Stimulated activated naive B cell treated with anti-CD40 and anti-IgM and Interleukin-4, amounts not matched to agents 10 μg/mL and 1 μg/mL and 100 μg/mL, for 72 hours (primary cell): ENCODE measurements at regions not wholly inside any gene's neighbourhood (a gene's known extent, or its start where the extent isn't known, plus 50 kb on each side); places are given as distances from the start of the nearest gene placed in this dataset.
A peak's percentile ranks its signal among the peaks of the same experiment; 100 is the strongest.

Source experiments
- ATAC-seq, 2 donors: fragments of 150-1000 bp; cut with Tn5 transposase; replicated peaks; 2 replicates each; pipeline ENCODE4 v1.10.0; 2021; ENCODE audit warnings: moderate library complexity in 1 of 2
- DNase-seq: peaks from one replicate; pipeline ENCODE4 v3.0.0; 2021
- H3K27ac Mint-ChIP-seq: one replicate; pipeline ENCODE4 v1.8.0; 2022; ENCODE audit warnings: mild to moderate bottlenecking, mixed read lengths
- H3K27me3 Mint-ChIP-seq, 2 donors: one replicate each; pipeline ENCODE4 v1.8.0; 2022; ENCODE audit warnings: mixed read lengths in 2 of 2
- H3K36me3 Mint-ChIP-seq, 2 donors: one replicate each; pipeline ENCODE4 v1.8.0; 2022; ENCODE audit warnings: mixed read lengths in 2 of 2, mild to moderate bottlenecking in 1 of 2
- H3K4me1 Mint-ChIP-seq, 2 donors: one replicate each; pipeline ENCODE4 v1.8.0; 2022; ENCODE audit warnings: mixed read lengths in 2 of 2, mild to moderate bottlenecking in 1 of 2
- H3K4me3 Mint-ChIP-seq, 2 donors: one replicate each; pipeline ENCODE4 v1.8.0; 2022; ENCODE audit warnings: mild to moderate bottlenecking in 2 of 2, mixed read lengths in 2 of 2, moderate library complexity in 1 of 2
- H3K9me3 Mint-ChIP-seq, 2 donors: one replicate each; pipeline ENCODE4 v1.8.0; 2022; ENCODE audit warnings: mixed read lengths in 2 of 2, mild to moderate bottlenecking in 1 of 2

GRCh38 chr12:126117502-126117901 lies 1052.3 kb downstream of the AACS start:
- Mint-ChIP-seq H3K4me3 (no peak overlapping the region), H3K4me1 (no peaks in the 10 kb centered on the region), H3K36me3 (no peaks in the 10 kb centered on the region), H3K27ac (no peak overlapping the region), H3K27me3 (no peaks in the 10 kb centered on the region), H3K9me3 (peaks cover 0 to 5% of the 10 kb centered on the region in 2 donors)
- ATAC-seq (no peak), DNase-seq (no peak)

- Mint-ChIP-seq H3K4me3 (no peak overlapping the region), H3K36me3 (peaks cover 0 to 7% of the 10 kb centered on the region in 2 donors), H3K9me3 (peaks cover 24 to 31% of the 10 kb centered on the region in 2 donors), H3K27me3 (no peaks in the 10 kb centered on the region), H3K4me1 (no peaks in the 10 kb centered on the region), H3K27ac (no peak overlapping the region)
- DNase-seq (no peak), ATAC-seq (no peak)
Measured at GRCh38 chr12:126139355-126139754, 1074.1 kb downstream of the AACS start.

GRCh38 chr12:126144603-126145002 lies 1079.4 kb downstream of the AACS start:
- ATAC-seq (no peak), DNase-seq (no peak)
- H3K27ac Mint-ChIP-seq = no peak overlapping the region
- H3K27me3 Mint-ChIP-seq = no peaks in the 10 kb centered on the region
- H3K9me3 Mint-ChIP-seq = peaks cover 6 to 8% of the 10 kb centered on the region in 2 donors
- H3K36me3 Mint-ChIP-seq = no peaks in the 10 kb centered on the region
- no peak overlapping the region for H3K4me3 Mint-ChIP-seq
- H3K4me1 Mint-ChIP-seq = no peaks in the 10 kb centered on the region

GRCh38 chr12:126147321-126147720 lies 1082.1 kb downstream of the AACS start:
- peaks cover 6 to 17% of the 10 kb centered on the region in 2 donors for H3K9me3 Mint-ChIP-seq
- no peaks in the 10 kb centered on the region for H3K4me1 Mint-ChIP-seq

GRCh38 chr12:126156806-126157574 lies 1091.8 kb downstream of the AACS start:
- ATAC-seq = no peak
- Mint-ChIP-seq H3K4me1 (no peaks in the 10 kb centered on the region), H3K36me3 (no peaks in the 10 kb centered on the region), H3K4me3 (no peak overlapping the region), H3K9me3 (peaks cover 3 to 4% of the 10 kb centered on the region in 2 donors), H3K27me3 (no peaks in the 10 kb centered on the region), H3K27ac (no peak overlapping the region)
- no peak for DNase-seq

More at GRCh38 chr12:126147321-126147720, 1082.1 kb downstream of the AACS start:
- Mint-ChIP-seq H3K27ac (no peak overlapping the region), H3K27me3 (no peaks in the 10 kb centered on the region), H3K4me3 (no peak overlapping the region), H3K36me3 (no peaks in the 10 kb centered on the region)
- ATAC-seq (no peak), DNase-seq (no peak)

- ATAC-seq (no peak), DNase-seq (no peak)
- no peaks in the 10 kb centered on the region for H3K27me3 Mint-ChIP-seq
- H3K4me1 Mint-ChIP-seq = no peaks in the 10 kb centered on the region
- no peak overlapping the region for H3K27ac Mint-ChIP-seq
- H3K9me3 Mint-ChIP-seq = peaks cover 4 to 7% of the 10 kb centered on the region in 2 donors
- no peaks in the 10 kb centered on the region for H3K36me3 Mint-ChIP-seq
- H3K4me3 Mint-ChIP-seq = no peak overlapping the region
Measured at GRCh38 chr12:126157575-126157966, 1092.3 kb downstream of the AACS start.

GRCh38 chr12:126159139-126159538 lies 1093.9 kb downstream of the AACS start:
- Mint-ChIP-seq H3K9me3 (peaks cover 4 to 7% of the 10 kb centered on the region in 2 donors), H3K27me3 (no peaks in the 10 kb centered on the region), H3K4me1 (no peaks in the 10 kb centered on the region), H3K36me3 (no peaks in the 10 kb centered on the region), H3K4me3 (no peak overlapping the region), H3K27ac (no peak overlapping the region)
- DNase-seq (no peak), ATAC-seq (no peak)

- Mint-ChIP-seq H3K27ac (no peak overlapping the region), H3K27me3 (no peaks in the 10 kb centered on the region), H3K36me3 (no peaks in the 10 kb centered on the region), H3K4me1 (no peaks in the 10 kb centered on the region), H3K4me3 (no peak overlapping the region), H3K9me3 (peaks cover 7% of the 10 kb centered on the region in 2 donors)
- ATAC-seq = no peak
- no peak for DNase-seq
Measured at GRCh38 chr12:126160912-126161311, 1095.7 kb downstream of the AACS start.

- no peak overlapping the region for H3K4me3 Mint-ChIP-seq
- no peak overlapping the region for H3K27ac Mint-ChIP-seq
- H3K9me3 Mint-ChIP-seq = peaks cover 7 to 9% of the 10 kb centered on the region in 2 donors
- H3K36me3 Mint-ChIP-seq = no peaks in the 10 kb centered on the region
- ATAC-seq (no peak), DNase-seq (no peak)
- no peaks in the 10 kb centered on the region for H3K4me1 Mint-ChIP-seq
- H3K27me3 Mint-ChIP-seq = no peaks in the 10 kb centered on the region
Measured at GRCh38 chr12:126163984-126164383, 1098.7 kb downstream of the AACS start.

GRCh38 chr12:126171937-126172559 lies 1106.8 kb downstream of the AACS start:
- ATAC-seq (no peak), DNase-seq (no peak)
- Mint-ChIP-seq H3K4me3 (no peak overlapping the region), H3K36me3 (no peaks in the 10 kb centered on the region), H3K9me3 (no peaks in the 10 kb centered on the region), H3K27ac (no peak overlapping the region), H3K4me1 (no peaks in the 10 kb centered on the region), H3K27me3 (no peaks in the 10 kb centered on the region)

- H3K27me3 Mint-ChIP-seq = peaks cover 0 to 5% of the 10 kb centered on the region in 2 donors
- no peak overlapping the region for H3K27ac Mint-ChIP-seq
- no peak for DNase-seq
- H3K4me1 Mint-ChIP-seq = no peaks in the 10 kb centered on the region
- H3K9me3 Mint-ChIP-seq = peaks cover 4 to 7% of the 10 kb centered on the region in 2 donors
- H3K4me3 Mint-ChIP-seq = no peak overlapping the region
- peaks cover 0 to 1% of the 10 kb centered on the region in 2 donors for H3K36me3 Mint-ChIP-seq
- no peak for ATAC-seq
Measured at GRCh38 chr12:126182619-126183236, 1117.5 kb downstream of the AACS start.

GRCh38 chr12:126185025-126185424 lies 1119.8 kb downstream of the AACS start:
- Mint-ChIP-seq H3K9me3 (peaks cover 2 to 6% of the 10 kb centered on the region in 2 donors), H3K4me1 (no peaks in the 10 kb centered on the region), H3K27me3 (peaks cover 7 to 14% of the 10 kb centered on the region in 2 donors), H3K4me3 (no peak overlapping the region), H3K36me3 (peaks cover 0 to 1% of the 10 kb centered on the region in 2 donors), H3K27ac (no peak overlapping the region)
- DNase-seq (no peak), ATAC-seq (no peak)

GRCh38 chr12:126189856-126190255 lies 1124.6 kb downstream of the AACS start:
- H3K27ac Mint-ChIP-seq = no peak overlapping the region
- no peak overlapping the region for H3K4me3 Mint-ChIP-seq
- no peak for ATAC-seq
- H3K27me3 Mint-ChIP-seq = peaks cover 14 to 30% of the 10 kb centered on the region in 2 donors
- no peaks in the 10 kb centered on the region for H3K4me1 Mint-ChIP-seq
- no peak for DNase-seq
- peaks cover 0 to 3% of the 10 kb centered on the region in 2 donors for H3K9me3 Mint-ChIP-seq
- peaks cover 0 to 4% of the 10 kb centered on the region in 2 donors for H3K36me3 Mint-ChIP-seq

- Mint-ChIP-seq H3K36me3 (peaks cover 0 to 4% of the 10 kb centered on the region in 2 donors), H3K9me3 (peaks cover 0 to 6% of the 10 kb centered on the region in 2 donors), H3K27ac (no peak overlapping the region), H3K4me1 (no peaks in the 10 kb centered on the region), H3K27me3 (peaks cover 14 to 30% of the 10 kb centered on the region in 2 donors), H3K4me3 (peak overlapping the region; percentile 39 to 67)
- DNase-seq = no peak
- ATAC-seq = no peak
Measured at GRCh38 chr12:126191031-126191891, 1126.0 kb downstream of the AACS start.
